SK-N-SH (cell line): ENCODE measurements at regions not wholly inside any gene's neighbourhood (a gene's known extent, or its start where the extent isn't known, plus 50 kb on each side); places are given as distances from the start of the nearest gene placed in this dataset.

Source experiments
- CTCF ChIA-PET: fragments of 300-600, 350-600 bp; formaldehyde crosslinking; extraction: SDS; loops from one replicate; lab custom pipeline; 2021; lab: Yijun Ruan, JAX
- POLR2A ChIA-PET: fragments of 350-600 bp; sonication (Branson Sonifier 250); formaldehyde crosslinking; extraction: SDS; loops from one replicate; lab custom pipeline; 2020; ENCODE audit warnings: antibody characterized with exemption, inconsistent platforms; lab: Yijun Ruan, JAX
- DNase-seq: peaks from one replicate; pipeline ENCODE4 v3.0.0; 2012
- H2AFZ ChIP-seq: fragments of 200-600 bp; sonication (generic); 2 replicates; pipeline ENCODE4 v1.8.1; 2016; ENCODE audit warnings: antibody characterized with exemption, mild to moderate bottlenecking, low read depth
- H3F3A ChIP-seq: fragments of 200-600 bp; sonication (generic); replicated peaks from 2 replicates; pipeline ENCODE3; 2016; ENCODE audit warnings: antibody characterized with exemption, mild to moderate bottlenecking; ENCODE audit not compliant: insufficient read depth
- H3K27ac ChIP-seq, 2 experiments: fragments of 200-500 bp in 1 of 2; fragments of 200-600 bp in 1 of 2; sonication (Bioruptor generic) in 1 of 2; sonication (generic), shearing (Covaris generic) in 1 of 2; 2 replicates each; pipeline versions ENCODE4 v1.5.1 to v1.6.1; 2014 to 2016; ENCODE audit warnings: low read depth in 2 of 2, inconsistent platforms in 1 of 2, low read length in 1 of 2, mild to moderate bottlenecking in 1 of 2, mixed read lengths in 1 of 2
- H3K27me3 ChIP-seq: fragments of 200-600 bp; sonication (generic), shearing (Covaris generic); 2 replicates; pipeline ENCODE4 v1.6.1; 2016; ENCODE audit warnings: mixed run types; ENCODE audit not compliant: insufficient read depth
- H3K36me3 ChIP-seq, 2 experiments: fragments of 200-500 bp in 1 of 2; fragments of 200-600 bp in 1 of 2; sonication (Bioruptor generic) in 1 of 2; sonication (generic) in 1 of 2; replicated peaks in 1 of 2; 2 replicates each; pipeline versions ENCODE3 to v1.5.1; 2014 to 2016; ENCODE audit warnings: low read length in 1 of 2, mild to moderate bottlenecking in 1 of 2; ENCODE audit not compliant: insufficient read depth in 2 of 2, control insufficient read depth in 1 of 2
- H3K4me1 ChIP-seq, 2 experiments: fragments of 200-500 bp in 1 of 2; fragments of 200-600 bp in 1 of 2; sonication (Bioruptor generic) in 1 of 2; sonication (generic), shearing (Covaris generic) in 1 of 2; 2 replicates each; pipeline versions ENCODE4 v1.5.1 to v1.6.1; 2014 to 2016; ENCODE audit warnings: low read depth in 1 of 2, low read length in 1 of 2, mixed run types in 1 of 2; ENCODE audit not compliant: insufficient read depth in 2 of 2, control insufficient read depth in 1 of 2
- H3K4me2 ChIP-seq: fragments of 200-600 bp; sonication (generic), shearing (Covaris generic); 2 replicates; pipeline ENCODE4 v1.6.1; 2017; ENCODE audit warnings: mixed run types
- H3K4me3 ChIP-seq, 2 experiments: fragments of 200-500 bp in 1 of 2; fragments of 200-600 bp in 1 of 2; sonication (Bioruptor generic) in 1 of 2; sonication (generic), shearing (Covaris generic) in 1 of 2; 2 replicates each; pipeline versions ENCODE4 v1.5.1 to v1.8.1; 2014 to 2016; ENCODE audit warnings: low read depth in 2 of 2, inconsistent platforms in 1 of 2, low read length in 1 of 2, mild to moderate bottlenecking in 1 of 2, mixed read lengths in 1 of 2, moderate library complexity in 1 of 2
- H3K79me2 ChIP-seq: fragments of 200-600 bp; sonication (generic); 2 replicates; pipeline ENCODE4 v1.8.1; 2017; ENCODE audit warnings: mild to moderate bottlenecking; ENCODE audit not compliant: insufficient read depth
- H3K9ac ChIP-seq: fragments of 200-600 bp; sonication (generic); 2 replicates; pipeline ENCODE4 v1.6.1; 2017; ENCODE audit warnings: mixed run types
- H3K9me2 ChIP-seq: fragments of 200-600 bp; sonication (generic); 2 replicates; pipeline ENCODE4 v1.6.1; 2017; ENCODE audit warnings: mixed run types
- H3K9me3 ChIP-seq: fragments of 200-600 bp; sonication (generic); 2 replicates; pipeline ENCODE4 v1.6.1; 2017; ENCODE audit warnings: mixed run types, mild to moderate bottlenecking, moderate library complexity
- H4K20me1 ChIP-seq: fragments of 200-600 bp; sonication (generic); 2 replicates; pipeline ENCODE4 v1.6.1; 2017; ENCODE audit warnings: mild to moderate bottlenecking, mixed run types; ENCODE audit not compliant: insufficient read depth
- CHD2 ChIP-seq: fragments of 150-350 bp; IDR thresholded peaks from 2 replicates; pipeline ENCODE4 v1.6.1; 2018; ENCODE audit warnings: low read length; ENCODE audit not compliant: partially characterized antibody
- EP300 ChIP-seq, 2 experiments: IDR thresholded peaks; 2 replicates each; pipeline versions ENCODE4 v1.4.0 to v1.6.1; 2012; ENCODE audit warnings: borderline replicate concordance in 1 of 2, low read depth in 1 of 2, low read length in 1 of 2
- FOSL2 ChIP-seq: IDR thresholded peaks from 2 replicates; pipeline ENCODE4 v1.4.0; 2012; ENCODE audit warnings: low read depth, mild to moderate bottlenecking, moderate library complexity, borderline replicate concordance
- GATA2 ChIP-seq: sonication (generic); formaldehyde crosslinking; IDR thresholded peaks from 2 replicates; pipeline ENCODE4 v1.5.0; 2020; ENCODE audit warnings: mild to moderate bottlenecking, missing genetic modification reagents
- NFIC ChIP-seq: IDR thresholded peaks from 2 replicates; pipeline ENCODE4 v1.4.0; 2012; ENCODE audit warnings: borderline replicate concordance
- POLR2AphosphoS5 ChIP-seq: IDR thresholded peaks from 2 replicates; pipeline ENCODE4 v1.6.1; 2012; ENCODE audit warnings: low read depth, low read length
- RFX5 ChIP-seq: IDR thresholded peaks from 2 replicates; pipeline ENCODE4 v1.6.1; 2012; ENCODE audit warnings: mild to moderate bottlenecking, improper control_type of control experiment, low read length
- SMC3 ChIP-seq: IDR thresholded peaks from 2 replicates; pipeline ENCODE4 v1.6.1; 2012; ENCODE audit warnings: low read depth, low read length, improper control_type of control experiment
- TCF12 ChIP-seq: IDR thresholded peaks from 2 replicates; pipeline ENCODE4 v1.4.0; 2012
- WGBS: methylation state at CpG from one replicate; pipeline ENCODE4 v1.1.6; 2017; ENCODE audit warnings: low lambda C conversion rate; 5-methylcytosine and 5-hydroxymethylcytosine counted together
- TF ChIP-seq, protein P1 (sequence below): IDR thresholded peaks from 2 replicates; pipeline ENCODE4 v1.6.1; 2012; ENCODE audit warnings: mild to moderate bottlenecking, low read depth, low read length, moderate library complexity
- TF ChIP-seq, protein P2 (sequence below): fragments of 150-350 bp; IDR thresholded peaks from 2 replicates; pipeline ENCODE4 v1.6.1; 2016; ENCODE audit warnings: mild to moderate bottlenecking, low read depth, low read length

DNA sequence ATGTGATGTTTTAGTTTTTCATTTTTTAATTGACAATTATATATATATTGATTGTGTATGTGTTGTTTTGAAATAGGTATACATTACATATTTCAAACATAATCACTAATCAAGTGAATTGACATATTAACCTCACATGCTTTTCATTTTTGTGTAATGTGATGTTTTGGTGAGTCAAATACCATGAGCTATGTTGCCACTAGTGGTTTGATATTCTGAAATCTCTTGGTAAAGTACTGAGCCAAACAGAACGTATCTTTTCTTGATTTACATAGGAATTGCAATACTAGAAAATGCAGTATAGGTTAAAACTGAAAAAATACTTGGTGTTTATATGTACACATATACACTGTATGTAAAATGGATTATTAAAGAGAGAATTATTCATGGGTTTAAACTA is 65.2 kb upstream of the SIAH1 start:
- Histone ChIP-seq H3K27ac (no peak overlapping the region), H3K79me2 (no peaks in the 10 kb centered on the region), H3K4me2 (no peak overlapping the region), H4K20me1 (no peaks in the 10 kb centered on the region), H3K9me3 (no peaks in the 10 kb centered on the region), H3K9me2 (no peaks in the 10 kb centered on the region), H3K27me3 (no peaks in the 10 kb centered on the region), H3K4me3 (no peak overlapping the region), H3K36me3 (no peaks in the 10 kb centered on the region), H2AFZ (no peak overlapping the region), H3F3A (peaks cover 1% of the 10 kb centered on the region), H3K4me1 (0 out of 4 replicates have a peak, but pooled peaks cover 0 to under 1% of the 10 kb centered on the region in 2 experiments), H3K9ac (no peak overlapping the region)
- CTCF ChIA-PET = interaction anchor here (1.3 kb wide), 1 partner anchor 25 kb away, joined by 3 read pairs; no protein-coding TSS in a partner anchor
- 48% methylated on average over 1 of the region's 1 CpG for WGBS
- POLR2A ChIA-PET = no interaction called here
- DNase-seq = no peak
- TF ChIP-seq RFX5 = no peak
- TF ChIP-seq, protein P1, sequence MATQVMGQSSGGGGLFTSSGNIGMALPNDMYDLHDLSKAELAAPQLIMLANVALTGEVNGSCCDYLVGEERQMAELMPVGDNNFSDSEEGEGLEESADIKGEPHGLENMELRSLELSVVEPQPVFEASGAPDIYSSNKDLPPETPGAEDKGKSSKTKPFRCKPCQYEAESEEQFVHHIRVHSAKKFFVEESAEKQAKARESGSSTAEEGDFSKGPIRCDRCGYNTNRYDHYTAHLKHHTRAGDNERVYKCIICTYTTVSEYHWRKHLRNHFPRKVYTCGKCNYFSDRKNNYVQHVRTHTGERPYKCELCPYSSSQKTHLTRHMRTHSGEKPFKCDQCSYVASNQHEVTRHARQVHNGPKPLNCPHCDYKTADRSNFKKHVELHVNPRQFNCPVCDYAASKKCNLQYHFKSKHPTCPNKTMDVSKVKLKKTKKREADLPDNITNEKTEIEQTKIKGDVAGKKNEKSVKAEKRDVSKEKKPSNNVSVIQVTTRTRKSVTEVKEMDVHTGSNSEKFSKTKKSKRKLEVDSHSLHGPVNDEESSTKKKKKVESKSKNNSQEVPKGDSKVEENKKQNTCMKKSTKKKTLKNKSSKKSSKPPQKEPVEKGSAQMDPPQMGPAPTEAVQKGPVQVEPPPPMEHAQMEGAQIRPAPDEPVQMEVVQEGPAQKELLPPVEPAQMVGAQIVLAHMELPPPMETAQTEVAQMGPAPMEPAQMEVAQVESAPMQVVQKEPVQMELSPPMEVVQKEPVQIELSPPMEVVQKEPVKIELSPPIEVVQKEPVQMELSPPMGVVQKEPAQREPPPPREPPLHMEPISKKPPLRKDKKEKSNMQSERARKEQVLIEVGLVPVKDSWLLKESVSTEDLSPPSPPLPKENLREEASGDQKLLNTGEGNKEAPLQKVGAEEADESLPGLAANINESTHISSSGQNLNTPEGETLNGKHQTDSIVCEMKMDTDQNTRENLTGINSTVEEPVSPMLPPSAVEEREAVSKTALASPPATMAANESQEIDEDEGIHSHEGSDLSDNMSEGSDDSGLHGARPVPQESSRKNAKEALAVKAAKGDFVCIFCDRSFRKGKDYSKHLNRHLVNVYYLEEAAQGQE = no peak
- TF ChIP-seq TCF12 = no peak
- TF ChIP-seq EP300 (IDR thresholded peaks at IDR 0.05; ENCODE audit: borderline replicate concordance in 1 of 2, low read depth in 1 of 2, low read length in 1 of 2) = no peak
- no peak for TF ChIP-seq FOSL2

DNA sequence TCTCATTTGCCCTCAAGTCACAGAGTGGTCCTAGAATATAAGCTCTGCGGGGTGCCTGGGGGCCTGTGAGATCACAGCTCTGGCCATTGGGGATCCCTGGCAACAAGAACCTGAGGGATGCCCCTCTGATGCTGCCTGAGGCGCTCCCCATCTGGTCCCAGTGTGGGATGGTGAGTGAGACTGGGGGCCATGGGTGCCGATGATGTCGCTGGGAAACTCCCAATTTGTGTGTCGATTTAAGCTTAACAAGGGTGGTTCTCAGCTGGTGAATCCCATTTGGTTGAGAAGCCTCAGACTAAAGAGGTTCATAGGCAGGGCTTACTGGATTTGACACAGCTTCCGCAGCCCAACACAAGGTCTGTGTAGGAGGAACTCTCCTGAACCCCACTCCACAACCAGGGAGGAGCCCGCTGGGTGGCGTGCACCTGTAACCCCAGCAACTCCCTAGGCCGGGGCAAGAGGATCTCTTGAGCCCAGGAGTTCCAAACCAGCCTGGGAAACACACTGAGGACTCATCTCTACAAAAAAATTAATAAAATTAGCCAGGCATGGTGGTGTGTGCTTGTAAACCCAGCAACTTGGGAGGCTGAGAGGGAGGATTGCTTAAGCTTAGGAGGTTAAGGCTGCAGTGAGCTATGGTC is 63.7 kb upstream of the SIAH1 start:
- no peak for DNase-seq
- H3K79me2 ChIP-seq = no peaks in the 10 kb centered on the region
- CTCF ChIA-PET = interaction anchor here (1.0 to 1.3 kb wide), 2 partner anchors 24 to 239 kb away, joined by 3 read pairs; no protein-coding TSS in a partner anchor

More for the DNA sequence above, 63.7 kb upstream of the SIAH1 start:
- Histone ChIP-seq H3K9me3 (no peaks in the 10 kb centered on the region), H3K4me1 (0 out of 4 replicates have a peak, but pooled peaks cover 0 to 7% of the 10 kb centered on the region in 2 experiments), H2AFZ (no peak overlapping the region), H3F3A (peaks cover 8% of the 10 kb centered on the region), H3K4me3 (no peak overlapping the region), H3K9me2 (no peaks in the 10 kb centered on the region), H3K27me3 (no peaks in the 10 kb centered on the region), H3K36me3 (no peaks in the 10 kb centered on the region)
- POLR2A ChIA-PET = no interaction called here
- 82% methylated on average over 7 of the region's 9 CpGs for WGBS
- TF ChIP-seq NFIC (no peak), SMC3 (no peak), CHD2 (no peak), GATA2 (CRISPR knock-in tag) (no peak), POLR2AphosphoS5 (no peak)
- TF ChIP-seq, protein P2, sequence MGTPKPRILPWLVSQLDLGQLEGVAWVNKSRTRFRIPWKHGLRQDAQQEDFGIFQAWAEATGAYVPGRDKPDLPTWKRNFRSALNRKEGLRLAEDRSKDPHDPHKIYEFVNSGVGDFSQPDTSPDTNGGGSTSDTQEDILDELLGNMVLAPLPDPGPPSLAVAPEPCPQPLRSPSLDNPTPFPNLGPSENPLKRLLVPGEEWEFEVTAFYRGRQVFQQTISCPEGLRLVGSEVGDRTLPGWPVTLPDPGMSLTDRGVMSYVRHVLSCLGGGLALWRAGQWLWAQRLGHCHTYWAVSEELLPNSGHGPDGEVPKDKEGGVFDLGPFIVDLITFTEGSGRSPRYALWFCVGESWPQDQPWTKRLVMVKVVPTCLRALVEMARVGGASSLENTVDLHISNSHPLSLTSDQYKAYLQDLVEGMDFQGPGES = no peak
- TF ChIP-seq, all 33 proteins: peak for 0
- Histone ChIP-seq H3K27ac (no peak overlapping the region), H3K9ac (no peak overlapping the region), H3K4me2 (no peak overlapping the region), H4K20me1 (no peaks in the 10 kb centered on the region)
